CD8-positive, alpha-beta memory T cell (primary cell): ENCODE measurements at regions not wholly inside any gene's neighbourhood (a gene's known extent, or its start where the extent isn't known, plus 50 kb on each side); places are given as distances from the start of the nearest gene placed in this dataset.

Experiments used
- CTCF ChIA-PET: fragments of 350-600 bp; sonication (Branson Sonifier 250); formaldehyde crosslinking; loops from one replicate; lab custom pipeline; 2021; ENCODE audit warnings: antibody characterized with exemption; lab: Charles Lee
- POLR2A ChIA-PET: fragments of 350-600 bp; sonication (Branson Sonifier 250); formaldehyde crosslinking; loops from one replicate; lab custom pipeline; 2021; ENCODE audit warnings: antibody characterized with exemption; lab: Charles Lee
- DNase-seq, 5 donors: peaks; one replicate each; pipeline versions ENCODE4 v3.0.0 to v3.0.0-alpha.2; 2020 to 2022; ENCODE audit warnings: mixed read lengths in 1 of 5
- H3K27ac ChIP-seq: one replicate; pipeline ENCODE4 v1.7.0; 2013; ENCODE audit warnings: low read depth, mild to moderate bottlenecking, low read length, moderate library complexity
- H3K27me3 ChIP-seq: 2 replicates; pipeline ENCODE4 v1.7.0; 2013; ENCODE audit warnings: low read length, mild to moderate bottlenecking; ENCODE audit not compliant: insufficient read depth, poor library complexity, severe bottlenecking
- H3K36me3 ChIP-seq: 2 replicates; pipeline ENCODE4 v1.7.0; 2013; ENCODE audit warnings: mild to moderate bottlenecking, low read length, moderate library complexity; ENCODE audit not compliant: insufficient read depth
- H3K4me1 ChIP-seq: 2 replicates; pipeline ENCODE4 v1.7.0; 2013; ENCODE audit warnings: mild to moderate bottlenecking, low read length, moderate library complexity; ENCODE audit not compliant: insufficient read depth
- H3K4me3 ChIP-seq: 2 replicates; pipeline ENCODE4 v1.7.0; 2013; ENCODE audit warnings: mild to moderate bottlenecking, low read length
- H3K9me3 ChIP-seq: 2 replicates; pipeline ENCODE4 v1.7.0; 2013; ENCODE audit warnings: mild to moderate bottlenecking, low read length
- H3K27ac Mint-ChIP-seq, 8 donors: one replicate each; pipeline ENCODE4 v1.8.0; 2020 to 2021; ENCODE audit warnings: mixed read lengths in 8 of 8, mild to moderate bottlenecking in 6 of 8, inconsistent platforms in 3 of 8, moderate library complexity in 3 of 8
- H3K27me3 Mint-ChIP-seq, 2 donors: one replicate each; pipeline ENCODE4 v1.8.0; 2020 to 2021; ENCODE audit warnings: mixed read lengths in 2 of 2, mild to moderate bottlenecking in 1 of 2, moderate library complexity in 1 of 2
- H3K36me3 Mint-ChIP-seq, 3 donors: one replicate each; pipeline ENCODE4 v1.8.0; 2020 to 2021; ENCODE audit warnings: mixed read lengths in 3 of 3, inconsistent platforms in 1 of 3, mild to moderate bottlenecking in 1 of 3
- H3K4me1 Mint-ChIP-seq, 3 donors: one replicate each; pipeline ENCODE4 v1.8.0; 2020 to 2021; ENCODE audit warnings: mixed read lengths in 3 of 3, inconsistent platforms in 1 of 3, mild to moderate bottlenecking in 1 of 3
- H3K4me3 Mint-ChIP-seq, 7 donors: one replicate each; pipeline ENCODE4 v1.8.0; 2020 to 2021; ENCODE audit warnings: mixed read lengths in 7 of 7, mild to moderate bottlenecking in 6 of 7, moderate library complexity in 4 of 7, inconsistent platforms in 2 of 7
- H3K9me3 Mint-ChIP-seq, 5 donors: one replicate each; pipeline ENCODE4 v1.8.0; 2020 to 2022; ENCODE audit warnings: mixed read lengths in 5 of 5, mild to moderate bottlenecking in 3 of 5, moderate library complexity in 2 of 5, inconsistent platforms in 1 of 5

GRCh38 chr3:67704322-67704721 lies 49.9 kb upstream of the SUCLG2 start:
- Histone ChIP-seq H3K9me3 (no peaks in the 10 kb centered on the region), H3K27ac (no peak overlapping the region), H3K36me3 (no peaks in the 10 kb centered on the region), H3K27me3 (no peaks in the 10 kb centered on the region), H3K4me3 (no peak overlapping the region), H3K4me1 (no peaks in the 10 kb centered on the region)
- no peaks in the 10 kb centered on the region for H3K36me3 Mint-ChIP-seq
- H3K4me3 Mint-ChIP-seq = no peak overlapping the region
- POLR2A ChIA-PET = no interaction called here
- CTCF ChIA-PET = interaction anchor here (1.5 to 2.0 kb wide), 2 partner anchors 49 to 86 kb away, joined by 4 to 6 read pairs; no protein-coding TSS in a partner anchor
- peak overlapping the region in 1 of 8 donors; percentile 42 for H3K27ac Mint-ChIP-seq
- no peaks in the 10 kb centered on the region for H3K27me3 Mint-ChIP-seq
- H3K9me3 Mint-ChIP-seq = no peaks in the 10 kb centered on the region
- peak in 1 of 5 donors; percentile 4 for DNase-seq
- no peaks in the 10 kb centered on the region for H3K4me1 Mint-ChIP-seq
